T-cell (primary cell): ENCODE measurements at regions not wholly inside any gene's neighbourhood (a gene's known extent, or its start where the extent isn't known, plus 50 kb on each side); places are given as distances from the start of the nearest gene placed in this dataset.
"Not testable (repeated sequence)": the region's sequence is repeated elsewhere in the genome, so short reads cannot be mapped to it uniquely, and the experiment has no call there.

Experiments
- ATAC-seq, 4 experiments: fragments of 200-7000 bp in 3 of 4; fragments of 150-1000 bp in 1 of 4; cut with Tn5 transposase; replicated peaks in 1 of 4; 1 replicate in 3 of 4; 2 replicates in 1 of 4; pipeline ENCODE4 v1.10.0; 2021; ENCODE audit warnings: moderate library complexity in 3 of 4, mild to moderate bottlenecking in 2 of 4, moderate number of reproducible peaks in 1 of 4
- CTCF ChIA-PET, 2 donors: fragments of 300-600 bp; sonication (Branson Sonifier 250); formaldehyde crosslinking; loops; one replicate each; lab custom pipeline; 2022; ENCODE audit warnings: antibody characterized with exemption in 2 of 2; lab: Charles Lee
- POLR2A ChIA-PET, 2 donors: fragments of 300-600 bp; sonication (Branson Sonifier 250); formaldehyde crosslinking; loops; one replicate each; lab custom pipeline; 2022; ENCODE audit warnings: antibody characterized with exemption in 2 of 2; lab: Charles Lee
- DNase-seq, 35 experiments: peaks; one replicate each; pipeline versions ENCODE4 v3.0.0 to v3.0.0-alpha.2; 2013 to 2023
- H3K27ac ChIP-seq: one replicate; pipeline ENCODE4 v1.5.1; 2013; ENCODE audit warnings: low read length
- H3K27me3 ChIP-seq, 2 experiments: replicated peaks in 1 of 2; 1 replicate in 1 of 2; 2 replicates in 1 of 2; pipeline versions ENCODE4 v1.6.1 to v1.7.0; 2013; ENCODE audit warnings: low read length in 1 of 2, mixed read lengths in 1 of 2; ENCODE audit not compliant: control insufficient read depth in 2 of 2, insufficient read depth in 2 of 2; ENCODE audit errors: extremely low read depth in 1 of 2
- H3K36me3 ChIP-seq, 2 donors: 1 replicate in 1 of 2; 2 replicates in 1 of 2; pipeline versions ENCODE4 v1.6.1 to v1.7.0; 2013; ENCODE audit warnings: low read length in 1 of 2; ENCODE audit not compliant: control insufficient read depth in 2 of 2, insufficient read depth in 1 of 2; ENCODE audit errors: extremely low read depth in 1 of 2
- H3K4me1 ChIP-seq, 2 experiments: 1 replicate in 1 of 2; 2 replicates in 1 of 2; pipeline versions ENCODE4 v1.6.1 to v1.7.0; 2013; ENCODE audit warnings: low read length in 2 of 2, mixed read lengths in 1 of 2; ENCODE audit not compliant: insufficient read depth in 2 of 2, control insufficient read depth in 1 of 2; ENCODE audit errors: extremely low read depth in 1 of 2
- H3K4me3 ChIP-seq, 2 donors: 1 replicate in 1 of 2; 2 replicates in 1 of 2; pipeline versions ENCODE4 v1.5.1 to v1.7.0; 2013; ENCODE audit warnings: mild to moderate bottlenecking in 2 of 2, low read length in 1 of 2, moderate library complexity in 1 of 2; ENCODE audit not compliant: control insufficient read depth in 1 of 2; ENCODE audit errors: extremely low read depth in 1 of 2
- H3K9me3 ChIP-seq: 2 replicates; pipeline ENCODE4 v1.7.0; 2013
- H3K27ac Mint-ChIP-seq, 2 donors: one replicate each; pipeline ENCODE4 v1.8.0; 2020 to 2021; ENCODE audit warnings: mild to moderate bottlenecking in 2 of 2, mixed read lengths in 2 of 2
- H3K27me3 Mint-ChIP-seq, 2 donors: one replicate each; pipeline ENCODE4 v1.8.0; 2021 to 2022; ENCODE audit warnings: mixed read lengths in 2 of 2
- H3K36me3 Mint-ChIP-seq: one replicate; pipeline ENCODE4 v1.8.0; 2021; ENCODE audit warnings: mixed read lengths
- H3K4me1 Mint-ChIP-seq, 3 donors: one replicate each; pipeline ENCODE4 v1.8.0; 2020 to 2022; ENCODE audit warnings: mixed read lengths in 3 of 3, mild to moderate bottlenecking in 1 of 3
- H3K4me3 Mint-ChIP-seq, 3 donors: one replicate each; pipeline ENCODE4 v1.8.0; 2020 to 2022; ENCODE audit warnings: mild to moderate bottlenecking in 3 of 3, mixed read lengths in 3 of 3, moderate library complexity in 3 of 3
- H3K9me3 Mint-ChIP-seq, 3 donors: one replicate each; pipeline ENCODE4 v1.8.0; 2020 to 2022; ENCODE audit warnings: mixed read lengths in 3 of 3
- WGBS: methylation state at CpG from one replicate; pipeline ENCODE4 v1.1.5; 2013; ENCODE audit warnings: missing lambda C conversion rate; ENCODE audit not compliant: insufficient coverage; 5-methylcytosine and 5-hydroxymethylcytosine counted together

- H3K27ac ChIP-seq, ATAC-seq, H3K36me3 Mint-ChIP-seq, H3K27ac Mint-ChIP-seq, DNase-seq, H3K4me1 Mint-ChIP-seq, H3K9me3 ChIP-seq, H3K27me3 Mint-ChIP-seq, H3K9me3 Mint-ChIP-seq, H3K27me3 ChIP-seq, H3K4me1 ChIP-seq, H3K4me3 ChIP-seq, H3K4me3 Mint-ChIP-seq, H3K36me3 ChIP-seq, POLR2A ChIA-PET: not testable (repeated sequence)
- no CpG with 5 or more reads among the region's 3 CpGs for WGBS
- CTCF ChIA-PET = interaction anchor here in 1 of 2 donors (0.7 kb wide), 1 partner anchor 276 kb away, joined by 5 read pairs; no protein-coding TSS in a partner anchor
Measured at GRCh38 chr10:35263827-35264226, 72.5 kb upstream of the CCNY start.

- H3K9me3 ChIP-seq, H3K4me3 ChIP-seq, H3K4me1 Mint-ChIP-seq, H3K27ac ChIP-seq, H3K4me3 Mint-ChIP-seq, CTCF ChIA-PET, H3K36me3 Mint-ChIP-seq, H3K27me3 ChIP-seq, H3K4me1 ChIP-seq, H3K36me3 ChIP-seq, H3K27me3 Mint-ChIP-seq, DNase-seq, H3K27ac Mint-ChIP-seq, POLR2A ChIA-PET, ATAC-seq, H3K9me3 Mint-ChIP-seq: not testable (repeated sequence)
- WGBS = 100% methylated on average over 2 of the region's 7 CpGs
Measured at GRCh38 chr10:35264636-35265035, 71.7 kb upstream of the CCNY start.

GRCh38 chr10:35265435-35265834 is 70.9 kb upstream of the CCNY start:
- ChIA-PET CTCF (no interaction called here), POLR2A (no interaction called here)
- Histone ChIP-seq H3K27me3 (peaks cover 0 to 8% of the 10 kb centered on the region in 2 experiments), H3K4me3 (no peak overlapping the region), H3K4me1 (no peaks in the 10 kb centered on the region), H3K36me3 (no peaks in the 10 kb centered on the region), H3K27ac (no peak overlapping the region), H3K9me3 (no peaks in the 10 kb centered on the region)
- ATAC-seq (no peak), DNase-seq (no peak)
- no peak overlapping the region for H3K27ac Mint-ChIP-seq
- H3K27me3 Mint-ChIP-seq = peaks cover 0 to 1% of the 10 kb centered on the region in 2 donors
- H3K4me3 Mint-ChIP-seq = no peak overlapping the region
- 94% methylated on average over 6 of the region's 11 CpGs for WGBS
- H3K4me1 Mint-ChIP-seq = peaks cover 0 to 8% (median 4%) of the 10 kb centered on the region in 3 donors
- H3K36me3 Mint-ChIP-seq = no peaks in the 10 kb centered on the region
- peaks cover 0 to 3% (median 0%) of the 10 kb centered on the region in 3 donors for H3K9me3 Mint-ChIP-seq

GRCh38 chr10:35268323-35268722 is 68.0 kb upstream of the CCNY start:
- no peak overlapping the region for H3K4me3 ChIP-seq
- Mint-ChIP-seq H3K4me1 (peaks cover 0 to 8% (median 4%) of the 10 kb centered on the region in 3 donors), H3K27me3 (peaks cover 0 to 1% of the 10 kb centered on the region in 2 donors), H3K9me3 (peaks cover 0 to 3% (median 0%) of the 10 kb centered on the region in 3 donors), H3K27ac (no peak overlapping the region), H3K4me3 (no peak overlapping the region), H3K36me3 (no peaks in the 10 kb centered on the region)
- no peak overlapping the region for H3K27ac ChIP-seq
- ATAC-seq (no peak), DNase-seq (no peak)
- no peaks in the 10 kb centered on the region for H3K36me3 ChIP-seq
- 58% methylated on average over 3 of the region's 3 CpGs for WGBS
- H3K4me1 ChIP-seq = no peaks in the 10 kb centered on the region
- ChIA-PET CTCF (no interaction called here), POLR2A (no interaction called here)
- H3K27me3 ChIP-seq = peaks cover 0 to 5% of the 10 kb centered on the region in 2 experiments
- H3K9me3 ChIP-seq = no peaks in the 10 kb centered on the region

- H3K4me3 Mint-ChIP-seq = no peak overlapping the region
- peaks cover 0 to 8% (median 4%) of the 10 kb centered on the region in 3 donors for H3K4me1 Mint-ChIP-seq
- H3K27ac ChIP-seq = no peak overlapping the region
- ATAC-seq (no peak), DNase-seq (no peak)
- no peak overlapping the region for H3K4me3 ChIP-seq
- WGBS = 88% methylated on average over 3 of the region's 4 CpGs
- no peaks in the 10 kb centered on the region for H3K36me3 Mint-ChIP-seq
- H3K9me3 Mint-ChIP-seq = peaks cover 0 to under 1% (median 0%) of the 10 kb centered on the region in 3 donors
- H3K36me3 ChIP-seq = no peaks in the 10 kb centered on the region
- H3K27me3 ChIP-seq = peaks cover 0 to 10% of the 10 kb centered on the region in 2 experiments
- peaks cover 0 to 2% of the 10 kb centered on the region in 2 donors for H3K27me3 Mint-ChIP-seq
- ChIA-PET POLR2A (no interaction called here), CTCF (no interaction called here)
- no peak overlapping the region for H3K27ac Mint-ChIP-seq
- H3K9me3 ChIP-seq = no peaks in the 10 kb centered on the region
- no peaks in the 10 kb centered on the region for H3K4me1 ChIP-seq
Measured at GRCh38 chr10:35268791-35269257, 67.5 kb upstream of the CCNY start.

GRCh38 chr10:35270100-35270499 is 66.2 kb upstream of the CCNY start:
- POLR2A ChIA-PET = no interaction called here

More at GRCh38 chr10:35270100-35270499, 66.2 kb upstream of the CCNY start:
- DNase-seq = no peak
- Mint-ChIP-seq H3K27me3 (peaks cover 0 to 2% of the 10 kb centered on the region in 2 donors), H3K4me3 (no peak overlapping the region), H3K9me3 (no peaks in the 10 kb centered on the region), H3K27ac (no peak overlapping the region), H3K36me3 (no peaks in the 10 kb centered on the region), H3K4me1 (peaks cover 0 to 8% (median 4%) of the 10 kb centered on the region in 3 donors)
- Histone ChIP-seq H3K27me3 (peaks cover 0 to 10% of the 10 kb centered on the region in 2 experiments), H3K4me3 (no peak overlapping the region), H3K4me1 (no peaks in the 10 kb centered on the region), H3K27ac (no peak overlapping the region), H3K36me3 (no peaks in the 10 kb centered on the region), H3K9me3 (no peaks in the 10 kb centered on the region)
- no CpG with 5 or more reads among the region's 1 CpG for WGBS
- no peak for ATAC-seq
- CTCF ChIA-PET = no interaction called here
